Astrocyte of the spinal cord (primary cell): ENCODE measurements at regions not wholly inside any gene's neighbourhood (a gene's known extent, or its start where the extent isn't known, plus 50 kb on each side); places are given as distances from the start of the nearest gene placed in this dataset.

Experiments used
- DNase-seq: peaks from one replicate; pipeline ENCODE4 v3.0.0; 2011; ENCODE audit warnings: low read depth, low spot score
- H3K4me3 ChIP-seq: 2 replicates; pipeline ENCODE4 v1.5.1; 2011; ENCODE audit warnings: low read depth, mild to moderate bottlenecking, low read length, moderate library complexity
- CTCF ChIP-seq: IDR thresholded peaks from 2 replicates; pipeline ENCODE4 v1.5.1; 2012; ENCODE audit warnings: low read depth, mild to moderate bottlenecking, low read length, inconsistent platforms
- in situ Hi-C: cut with HindIII; loops from 2 replicates; pipeline ENCODE4 v1.10.0; 2017; ENCODE audit warnings: low sequenced_read_pairs

GRCh38 chr3:152516216-152516615 lies 247.5 kb downstream of the MBNL1 start:
- in situ Hi-C loops, result no loop called here
- no peak overlapping the region for H3K4me3 ChIP-seq
- DNase-seq, result no peak

GRCh38 chr3:152517502-152517901 lies 248.8 kb downstream of the MBNL1 start:
- no peak overlapping the region for H3K4me3 ChIP-seq
- no peak for DNase-seq
- in situ Hi-C loops, result no loop called here
- no peak for TF ChIP-seq CTCF

More at GRCh38 chr3:152516216-152516615, 247.5 kb downstream of the MBNL1 start:
- TF ChIP-seq CTCF, result no peak

- TF ChIP-seq CTCF, result no peak
- in situ Hi-C loops, result no loop called here
- no peak for DNase-seq
- H3K4me3 ChIP-seq, result no peak overlapping the region
These were observed 249.6 kb downstream of the MBNL1 start for GRCh38 chr3:152518346-152518745.

GRCh38 chr3:152519376-152519775 lies 250.6 kb downstream of the MBNL1 start:
- in situ Hi-C loops, result no loop called here
- TF ChIP-seq CTCF, result no peak
- H3K4me3 ChIP-seq, result no peak overlapping the region
- DNase-seq, result no peak

GRCh38 chr3:152522036-152522435 lies 253.3 kb downstream of the MBNL1 start:
- no peak for TF ChIP-seq CTCF
- in situ Hi-C loops, result no loop called here
- DNase-seq, result no peak
- H3K4me3 ChIP-seq, result no peak overlapping the region

GRCh38 chr3:152524198-152525140 lies 255.7 kb downstream of the MBNL1 start:
- in situ Hi-C loops, result no loop called here
- peak; percentile 77 for TF ChIP-seq CTCF
- peak; percentile 66 for DNase-seq

More at GRCh38 chr3:152524198-152525140, 255.7 kb downstream of the MBNL1 start:
- H3K4me3 ChIP-seq, result no peak overlapping the region
